GM23338 (cell line): ENCODE measurements at regions not wholly inside any gene's neighbourhood (a gene's known extent, or its start where the extent isn't known, plus 50 kb on each side); places are given as distances from the start of the nearest gene placed in this dataset.

Source experiments
- ATAC-seq: fragments of 200-7000 bp; cut with Tn5 transposase; 3 replicates; pipeline ENCODE4 v1.9.1; 2020
- DNase-seq: peaks from one replicate; pipeline ENCODE4 v3.0.0-alpha.2; 2015; ENCODE audit warnings: low spot score
- H2AFZ ChIP-seq: fragments of 200-600 bp; sonication (generic); 2 replicates; pipeline ENCODE4 v1.8.0; 2016; ENCODE audit warnings: antibody characterized with exemption, mild to moderate bottlenecking, moderate library complexity
- H3F3A ChIP-seq: fragments of 200-600 bp; sonication (generic); replicated peaks from 2 replicates; pipeline ENCODE4 v1.8.0; 2017; ENCODE audit warnings: antibody characterized with exemption, mixed run types, low read depth
- H3K27ac ChIP-seq: fragments of 200-600 bp; sonication (generic); 2 replicates; pipeline ENCODE4 v1.6.1; 2016; ENCODE audit warnings: low read depth
- H3K27me3 ChIP-seq: fragments of 200-600 bp; sonication (generic); 2 replicates; pipeline ENCODE4 v1.8.0; 2016; ENCODE audit warnings: mild to moderate bottlenecking, mixed run types, moderate library complexity; ENCODE audit not compliant: insufficient read depth
- H3K36me3 ChIP-seq: fragments of 200-600 bp; sonication (generic); 2 replicates; pipeline ENCODE4 v1.8.0; 2016; ENCODE audit warnings: mild to moderate bottlenecking; ENCODE audit not compliant: insufficient read depth
- H3K4me1 ChIP-seq: fragments of 200-600 bp; sonication (generic); 2 replicates; pipeline ENCODE4 v1.8.0; 2016; ENCODE audit warnings: mild to moderate bottlenecking, moderate library complexity; ENCODE audit not compliant: insufficient read depth
- H3K4me2 ChIP-seq: fragments of 200-600 bp; sonication (generic); 2 replicates; pipeline ENCODE4 v1.7.1; 2017; ENCODE audit warnings: mixed run types
- H3K4me3 ChIP-seq: fragments of 200-600 bp; sonication (generic); 2 replicates; pipeline ENCODE4 v1.6.1; 2016; ENCODE audit warnings: mixed run types
- H3K79me2 ChIP-seq: fragments of 200-600 bp; sonication (generic); replicated peaks from 2 replicates; pipeline ENCODE4 v1.8.0; 2017; ENCODE audit warnings: mild to moderate bottlenecking; ENCODE audit not compliant: insufficient read depth
- H3K9me2 ChIP-seq: fragments of 200-600 bp; sonication (generic); 2 replicates; pipeline ENCODE4 v1.8.0; 2017; ENCODE audit not compliant: insufficient read depth
- H4K20me1 ChIP-seq: fragments of 200-600 bp; sonication (generic); replicated peaks from 2 replicates; pipeline ENCODE4 v1.8.0; 2017; ENCODE audit warnings: mild to moderate bottlenecking; ENCODE audit not compliant: insufficient read depth
- H3K27ac Mint-ChIP-seq: 2 replicates; pipeline ENCODE4 v1.8.0; 2020; ENCODE audit warnings: inconsistent platforms, mild to moderate bottlenecking, moderate library complexity, mixed read lengths
- H3K27me3 Mint-ChIP-seq: 3 replicates; pipeline ENCODE4 v1.8.0; 2022; ENCODE audit warnings: low read depth, mild to moderate bottlenecking, moderate library complexity, mixed read lengths, inconsistent platforms; ENCODE audit not compliant: insufficient read depth, poor library complexity
- H3K36me3 Mint-ChIP-seq: 3 replicates; pipeline ENCODE4 v1.8.0; 2021; ENCODE audit warnings: low read depth, mild to moderate bottlenecking, inconsistent platforms, moderate library complexity, mixed read lengths
- H3K4me1 Mint-ChIP-seq: 3 replicates; pipeline ENCODE4 v1.8.0; 2020; ENCODE audit warnings: mild to moderate bottlenecking, inconsistent platforms, mixed read lengths
- H3K4me3 Mint-ChIP-seq: 3 replicates; pipeline ENCODE4 v1.8.0; 2021; ENCODE audit warnings: moderate library complexity, mild to moderate bottlenecking, inconsistent platforms, mixed read lengths
- H3K9me3 Mint-ChIP-seq: 3 replicates; pipeline ENCODE4 v1.8.0; 2020; ENCODE audit warnings: moderate library complexity, mild to moderate bottlenecking, inconsistent platforms, mixed read lengths
- ETS1 ChIP-seq: IDR thresholded peaks from 2 replicates; pipeline ENCODE4 v1.6.1; 2016; ENCODE audit warnings: antibody characterized with exemption
- EZH2phosphoT487 ChIP-seq: fragments of 200-600 bp; sonication (generic); IDR thresholded peaks from one replicate; pipeline ENCODE4 v1.8.1; 2018; ENCODE audit warnings: antibody characterized with exemption; ENCODE audit not compliant: unreplicated experiment
- NANOG ChIP-seq: IDR thresholded peaks from 2 replicates; pipeline ENCODE4 v1.6.1; 2016; ENCODE audit warnings: antibody characterized with exemption, borderline replicate concordance
- ZNF462 ChIP-seq: fragments of 250-450 bp; sonication (Bioruptor Pico); IDR thresholded peaks from 2 replicates; pipeline ENCODE4 v1.5.0; 2020; ENCODE audit warnings: mild to moderate bottlenecking, moderate library complexity
- TF ChIP-seq, protein P1 (sequence below), 2 experiments: fragments of 200-600 bp in 1 of 2; sonication (generic) in 1 of 2; conservative IDR thresholded peaks; 2 replicates each; pipeline versions ENCODE4 v1.5.1 to v1.6.1; 2016 to 2017; ENCODE audit warnings: antibody characterized with exemption in 2 of 2, low read depth in 2 of 2, mild to moderate bottlenecking in 2 of 2, moderate library complexity in 1 of 2

DNA sequence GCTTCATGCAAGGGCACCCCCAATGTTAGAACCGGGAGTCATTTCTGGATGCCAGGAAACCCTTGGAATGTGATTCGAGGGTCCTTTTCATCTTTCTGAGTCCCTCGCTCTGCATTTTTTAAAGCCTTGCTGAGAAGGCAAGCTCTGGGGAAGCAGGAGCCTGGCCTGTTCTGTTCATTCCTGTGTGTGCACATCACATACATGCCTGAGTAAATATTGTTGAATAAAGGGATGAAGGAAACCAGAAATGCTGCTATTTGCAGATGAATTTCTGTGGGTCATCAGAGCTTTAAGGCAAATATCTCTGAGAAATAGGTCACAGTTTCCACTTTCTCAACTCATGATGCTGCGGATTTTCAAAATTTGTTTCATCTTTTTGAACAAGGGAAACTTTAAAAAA lies 170.1 kb downstream of the PAH start (continued):
- TF ChIP-seq ZNF462 (CRISPR knock-in tag) (no peak), EZH2phosphoT487 (no peak)
- TF ChIP-seq, protein P1, sequence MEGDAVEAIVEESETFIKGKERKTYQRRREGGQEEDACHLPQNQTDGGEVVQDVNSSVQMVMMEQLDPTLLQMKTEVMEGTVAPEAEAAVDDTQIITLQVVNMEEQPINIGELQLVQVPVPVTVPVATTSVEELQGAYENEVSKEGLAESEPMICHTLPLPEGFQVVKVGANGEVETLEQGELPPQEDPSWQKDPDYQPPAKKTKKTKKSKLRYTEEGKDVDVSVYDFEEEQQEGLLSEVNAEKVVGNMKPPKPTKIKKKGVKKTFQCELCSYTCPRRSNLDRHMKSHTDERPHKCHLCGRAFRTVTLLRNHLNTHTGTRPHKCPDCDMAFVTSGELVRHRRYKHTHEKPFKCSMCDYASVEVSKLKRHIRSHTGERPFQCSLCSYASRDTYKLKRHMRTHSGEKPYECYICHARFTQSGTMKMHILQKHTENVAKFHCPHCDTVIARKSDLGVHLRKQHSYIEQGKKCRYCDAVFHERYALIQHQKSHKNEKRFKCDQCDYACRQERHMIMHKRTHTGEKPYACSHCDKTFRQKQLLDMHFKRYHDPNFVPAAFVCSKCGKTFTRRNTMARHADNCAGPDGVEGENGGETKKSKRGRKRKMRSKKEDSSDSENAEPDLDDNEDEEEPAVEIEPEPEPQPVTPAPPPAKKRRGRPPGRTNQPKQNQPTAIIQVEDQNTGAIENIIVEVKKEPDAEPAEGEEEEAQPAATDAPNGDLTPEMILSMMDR (conservative IDR thresholded peaks at IDR 0.05; ENCODE audit: low read depth in 2 of 2) = no peak

- Mint-ChIP-seq H3K4me1 (no peaks in the 10 kb centered on the region), H3K27ac (no peak overlapping the region), H3K4me3 (no peak overlapping the region), H3K9me3 (no peaks in the 10 kb centered on the region; the same call in 1 of the 3 replicates), H3K36me3 (no peaks in the 10 kb centered on the region), H3K27me3 (no peaks in the 10 kb centered on the region)
- Histone ChIP-seq H3K36me3 (no peaks in the 10 kb centered on the region), H3K79me2 (no peaks in the 10 kb centered on the region), H3K27me3 (no peaks in the 10 kb centered on the region), H3K27ac (no peak overlapping the region), H3F3A (no peaks in the 10 kb centered on the region), H3K4me1 (no peaks in the 10 kb centered on the region), H3K4me2 (no peak overlapping the region), H4K20me1 (no peaks in the 10 kb centered on the region), H3K9me2 (0 out of 2 replicates have a peak, but pooled peaks cover 5% of the 10 kb centered on the region), H3K4me3 (no peak overlapping the region), H2AFZ (no peak overlapping the region)
- no peak for DNase-seq
- no peak for ATAC-seq
- no peak for TF ChIP-seq ETS1
- TF ChIP-seq, protein P1 (conservative IDR thresholded peaks at IDR 0.05; ENCODE audit: low read depth in 2 of 2) = no peak
- TF ChIP-seq NANOG = no peak
These were observed 171.0 kb downstream of the PAH start for GRCh38 chr12:102745971-102746600.
